ENCODE measurements at regions not wholly inside any gene's neighbourhood (a gene's known extent, or its start where the extent isn't known, plus 50 kb on each side); places are given as distances from the start of the nearest gene placed in this dataset.

DNA sequence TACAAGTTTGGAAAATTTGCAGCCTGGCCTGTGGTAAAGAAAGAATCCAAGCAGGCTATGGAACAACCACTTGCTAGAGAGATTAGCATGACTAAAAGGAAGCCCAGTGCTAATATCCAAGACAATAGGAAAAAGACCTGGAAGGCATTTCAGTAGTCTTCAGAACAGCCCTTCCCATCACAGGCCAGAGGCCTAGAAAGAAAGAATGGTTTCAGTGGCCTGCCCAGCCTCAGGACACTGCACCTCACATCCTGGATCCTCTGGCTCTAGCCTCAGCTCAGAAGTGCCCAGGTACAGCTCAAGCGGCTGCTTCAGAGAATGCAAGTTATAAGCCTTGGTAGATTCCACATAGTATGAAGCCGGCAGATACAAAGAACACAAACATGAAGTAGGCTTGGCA is 449.8 kb upstream of the AR start:
- no peak for TF ChIP-seq CTCF (IDR thresholded peaks at IDR 0.05; ENCODE audit: extremely low read depth in 1 of 2, insufficient read depth in 1 of 2, low read depth in 1 of 2, low read length in 2 of 2)
- TF ChIP-seq POLR2A (IDR thresholded peaks at IDR 0.05; ENCODE audit: low read depth, low read length): no peak
- no peak for TF ChIP-seq JUN (IDR thresholded peaks at IDR 0.05; ENCODE audit: borderline replicate concordance, insufficient read depth, insufficient read length, low read depth)
- no peak for TF ChIP-seq MYC (IDR thresholded peaks at IDR 0.05; ENCODE audit: low read depth, low read length)
- TF ChIP-seq FOS (IDR thresholded peaks at IDR 0.05; ENCODE audit: borderline replicate concordance, insufficient read depth, low read length): no peak
- TF ChIP-seq, protein P1, sequence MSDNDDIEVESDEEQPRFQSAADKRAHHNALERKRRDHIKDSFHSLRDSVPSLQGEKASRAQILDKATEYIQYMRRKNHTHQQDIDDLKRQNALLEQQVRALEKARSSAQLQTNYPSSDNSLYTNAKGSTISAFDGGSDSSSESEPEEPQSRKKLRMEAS (IDR thresholded peaks at IDR 0.05; ENCODE audit: insufficient read depth, insufficient read length): no peak
- no peak for TF ChIP-seq EZH2 (IDR thresholded peaks at IDR 0.05; ENCODE audit: borderline replicate concordance, low read depth, low read length, severe bottlenecking)
